HG03460 (cell line): ENCODE measurements at regions not wholly inside any gene's neighbourhood (a gene's known extent, or its start where the extent isn't known, plus 50 kb on each side); places are given as distances from the start of the nearest gene placed in this dataset.
A peak's percentile ranks its signal among the peaks of the same experiment; 100 is the strongest.

Source experiments
- ATAC-seq: cut with Tn5 transposase; IDR thresholded peaks from one replicate; pipeline ENCODE4 v1.9.1; 2021; ENCODE audit not compliant: unreplicated experiment

DNA sequence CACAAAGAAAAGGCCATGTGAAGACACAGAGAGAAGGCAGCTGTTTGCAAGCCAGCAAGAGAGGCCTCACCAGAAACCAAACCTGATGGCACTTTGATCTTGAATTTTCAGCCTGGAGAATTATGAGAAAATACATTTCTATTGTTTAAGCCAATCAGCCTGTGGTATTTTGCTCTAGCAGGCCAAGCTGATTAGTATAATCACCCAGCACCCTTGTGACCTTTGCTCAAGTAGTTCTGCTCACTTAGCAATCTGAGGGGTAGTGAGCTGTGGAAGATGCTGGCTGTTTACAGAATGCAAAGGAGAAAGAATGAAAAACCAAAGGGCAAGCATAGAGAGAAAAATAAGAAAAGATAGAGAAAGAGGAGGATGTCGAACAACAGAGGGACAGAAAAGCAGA is 396.4 kb upstream of the BOD1L1 start:
- no peak for ATAC-seq

DNA sequence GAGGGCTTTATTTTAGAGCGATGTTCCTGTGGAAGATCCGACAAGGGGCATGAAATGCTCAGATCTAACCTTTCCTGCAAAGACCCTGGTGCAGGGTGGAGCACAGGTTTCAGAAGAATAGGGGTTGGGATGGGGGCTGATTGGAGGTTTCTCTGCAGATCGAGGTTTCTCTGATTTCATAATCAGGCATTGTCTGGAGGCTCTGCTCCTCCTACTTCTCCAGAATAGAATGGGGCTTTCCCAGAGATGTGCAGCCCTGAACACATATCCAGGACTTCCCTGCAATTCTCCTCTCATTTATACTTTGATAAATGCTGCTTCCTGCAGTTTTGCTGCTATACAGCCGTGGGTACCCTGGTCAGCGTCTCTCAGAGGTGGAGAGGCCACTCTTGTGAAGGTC is 397.6 kb upstream of the BOD1L1 start:
- ATAC-seq, result no peak

DNA sequence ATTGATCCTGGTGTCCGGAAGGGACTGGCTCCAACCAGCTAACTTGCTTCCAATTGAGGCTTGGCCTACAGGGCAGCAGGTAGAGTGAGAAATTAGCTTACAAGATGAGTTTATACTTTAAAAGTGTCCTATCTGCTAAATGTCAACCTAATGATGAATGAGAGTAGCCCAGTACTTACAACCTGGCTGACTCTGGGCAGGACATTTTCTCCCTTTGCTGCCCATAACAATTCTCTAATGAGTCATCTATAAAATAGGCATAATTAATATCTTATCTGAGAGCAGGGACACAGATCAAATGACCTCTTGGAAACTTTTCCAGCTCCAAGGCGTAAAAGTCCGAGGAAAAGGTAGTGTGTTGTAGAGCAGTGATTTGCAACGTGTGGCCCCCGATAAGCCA is 398.4 kb upstream of the BOD1L1 start:
- ATAC-seq, result no peak

DNA sequence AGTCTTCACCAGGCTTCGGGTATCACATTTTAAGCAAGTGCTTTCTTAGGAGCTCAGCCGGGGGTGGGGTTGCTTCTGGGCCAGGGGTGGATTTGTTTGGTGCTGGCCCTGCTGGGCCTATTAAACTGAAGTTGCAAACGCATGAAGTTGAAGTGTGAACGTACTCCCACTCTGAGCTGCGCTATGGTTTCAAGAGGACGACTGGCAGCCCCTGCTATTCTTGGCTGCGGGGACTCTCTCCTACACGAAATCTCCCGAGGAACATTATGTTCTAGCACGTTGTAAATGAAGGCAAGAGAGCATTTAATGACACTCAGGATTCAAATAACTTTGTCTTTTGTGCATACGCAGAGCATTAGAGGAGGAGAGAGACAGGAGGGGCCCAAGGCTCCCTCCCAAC is 401.3 kb upstream of the BOD1L1 start:
- ATAC-seq, result no peak

DNA sequence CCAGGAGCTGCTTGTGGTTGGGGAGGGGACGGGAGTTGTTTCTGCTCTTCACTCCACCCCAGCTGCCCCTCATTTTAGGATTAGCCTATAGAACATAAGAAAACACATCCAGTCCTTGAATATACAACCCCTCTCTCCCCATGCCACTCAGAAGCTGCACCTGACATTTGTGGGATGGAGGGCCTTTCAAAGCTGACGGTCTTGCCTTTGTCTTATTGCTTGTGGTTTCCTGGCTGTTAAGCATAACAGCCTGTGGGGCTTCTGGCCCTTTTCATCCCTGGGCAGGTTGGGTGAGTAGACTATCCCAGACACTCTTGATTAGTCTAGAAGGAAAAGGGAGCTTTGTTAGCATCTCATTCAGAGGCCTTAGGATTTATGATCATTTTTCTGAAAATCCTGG is 407.6 kb upstream of the BOD1L1 start:
- ATAC-seq, result no peak

DNA sequence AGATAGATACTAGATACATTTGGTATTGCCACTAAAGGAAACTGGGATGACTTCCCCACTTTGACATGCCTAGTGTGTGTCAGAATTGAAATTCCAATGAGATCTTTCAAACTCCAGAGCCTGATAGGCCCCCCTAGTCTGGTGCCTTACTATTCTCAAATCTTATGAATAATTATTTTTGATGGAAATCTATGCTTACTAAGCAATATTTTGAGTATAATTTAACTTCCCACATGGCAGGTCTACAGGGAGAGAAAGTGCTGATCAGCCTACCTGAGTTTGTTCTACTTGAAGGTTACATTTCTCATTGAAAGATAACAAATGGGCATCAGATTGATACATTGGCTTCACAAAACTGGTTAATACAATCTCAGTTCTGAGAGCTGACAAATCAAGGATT is 415.7 kb upstream of the BOD1L1 start:
- no peak for ATAC-seq

DNA sequence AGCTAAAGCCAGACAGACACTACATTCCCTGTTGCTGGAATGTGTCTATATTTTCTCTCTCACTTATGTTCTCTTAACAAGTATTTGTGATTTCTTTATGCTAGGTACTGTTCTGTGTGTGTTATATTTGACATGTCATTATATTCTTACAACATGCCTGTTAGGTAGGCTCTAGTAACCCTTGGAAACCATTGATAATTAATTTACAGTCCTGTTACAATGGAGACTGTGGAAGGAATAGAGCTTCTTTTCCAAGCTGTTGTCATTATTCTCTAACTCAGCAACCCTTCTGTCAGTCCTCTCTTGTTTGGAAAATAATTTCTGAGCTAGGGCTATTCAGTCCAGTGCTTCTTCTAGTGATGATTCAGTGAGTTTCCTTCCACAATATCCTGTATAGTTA is 419.1 kb upstream of the BOD1L1 start:
- ATAC-seq, result no peak

DNA sequence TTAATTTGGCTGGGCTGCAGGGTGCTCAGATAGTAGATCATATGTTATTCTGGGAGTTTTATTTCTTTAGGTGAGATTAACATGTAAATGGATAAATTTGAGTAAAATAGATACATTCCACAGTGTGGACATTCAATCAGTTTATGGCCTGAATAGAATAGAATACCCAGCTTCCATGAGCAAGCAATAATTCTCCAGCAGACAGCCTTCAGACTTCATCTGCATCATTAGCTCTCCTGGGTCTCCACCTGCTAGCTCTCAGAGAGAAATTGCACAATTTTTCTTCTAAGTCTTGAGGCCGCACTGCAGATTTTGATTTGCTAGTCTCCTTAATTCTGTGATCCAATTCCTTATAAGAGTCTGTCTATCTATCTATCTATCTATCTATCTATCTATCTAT is 420.3 kb upstream of the BOD1L1 start:
- ATAC-seq, result no peak

DNA sequence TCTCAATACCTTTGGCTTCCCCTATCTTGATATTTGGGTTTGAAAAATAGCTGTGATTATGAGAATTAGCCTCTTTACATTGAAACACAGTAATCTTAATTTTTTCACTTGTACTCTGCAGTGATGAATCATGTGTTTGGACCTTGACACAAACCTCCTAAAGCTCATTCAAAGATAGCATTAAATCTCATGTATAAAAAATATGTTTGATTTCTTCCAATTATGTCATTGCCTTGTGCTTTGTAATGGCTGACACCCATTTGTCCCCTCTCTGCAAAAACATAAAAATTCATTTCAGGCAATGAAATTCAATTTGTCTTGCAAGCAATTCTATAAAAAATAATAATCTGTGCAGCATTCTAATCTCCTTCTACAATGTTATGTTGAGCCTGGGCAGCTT is 422.4 kb upstream of the BOD1L1 start:
- ATAC-seq, result no peak

DNA sequence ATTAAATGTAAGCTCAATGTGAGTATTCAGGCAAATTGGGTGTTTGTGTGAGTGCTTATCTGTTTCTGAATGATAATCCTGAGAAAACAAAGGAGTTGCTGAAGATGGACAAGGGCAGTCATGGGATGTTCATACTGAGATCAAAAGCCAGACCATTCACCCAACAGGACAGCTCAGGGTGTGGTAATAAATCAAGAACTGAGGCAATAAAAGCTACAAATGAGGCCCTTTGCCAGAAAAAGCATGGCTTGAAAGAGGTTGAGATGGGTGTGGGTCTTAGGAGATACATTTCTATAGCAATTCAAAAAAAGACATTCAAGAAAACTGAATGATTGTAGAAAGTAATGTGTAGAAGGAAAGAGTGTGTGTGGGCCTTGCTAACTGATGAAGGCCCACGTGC is 425.8 kb upstream of the BOD1L1 start:
- no peak for ATAC-seq

DNA sequence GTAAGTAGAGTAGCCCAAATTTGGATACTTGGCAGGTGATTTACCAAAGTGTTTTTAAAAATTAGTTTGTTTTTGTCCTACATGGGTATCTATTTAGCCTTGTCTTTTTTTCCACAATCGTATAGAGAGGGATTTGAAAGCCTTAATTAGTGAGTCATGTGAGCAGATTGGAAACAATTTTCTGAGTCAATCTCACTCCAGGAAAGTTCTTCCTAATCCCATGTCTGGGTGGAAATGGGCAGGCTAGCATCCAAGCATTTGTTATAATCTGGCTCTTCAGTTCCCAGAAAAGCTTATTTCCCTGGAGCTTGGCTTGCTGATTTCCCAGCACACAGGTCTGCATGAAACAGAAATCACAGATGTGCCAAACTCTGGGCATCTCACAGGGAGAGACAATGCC is 426.9 kb upstream of the BOD1L1 start:
- no peak for ATAC-seq

DNA sequence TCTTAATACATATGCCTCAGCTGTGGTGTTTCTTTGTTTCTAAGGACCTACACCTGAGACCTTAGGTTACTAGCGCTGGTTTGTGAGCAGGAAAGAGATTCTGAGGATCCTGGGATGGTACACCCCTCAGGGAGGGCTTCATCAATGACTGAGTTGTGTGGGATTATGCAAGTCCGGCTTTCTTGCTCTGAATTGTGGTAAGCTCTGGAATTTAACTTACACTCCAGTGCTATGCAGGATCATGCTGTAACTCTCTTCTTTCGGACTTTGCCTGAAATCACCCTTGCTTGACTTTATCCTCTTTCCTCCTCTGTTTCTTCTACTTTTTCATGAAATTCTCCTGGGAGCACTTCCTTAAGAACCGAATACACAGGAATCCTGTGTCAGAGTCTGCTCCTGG is 431.5 kb upstream of the BOD1L1 start:
- no peak for ATAC-seq

DNA sequence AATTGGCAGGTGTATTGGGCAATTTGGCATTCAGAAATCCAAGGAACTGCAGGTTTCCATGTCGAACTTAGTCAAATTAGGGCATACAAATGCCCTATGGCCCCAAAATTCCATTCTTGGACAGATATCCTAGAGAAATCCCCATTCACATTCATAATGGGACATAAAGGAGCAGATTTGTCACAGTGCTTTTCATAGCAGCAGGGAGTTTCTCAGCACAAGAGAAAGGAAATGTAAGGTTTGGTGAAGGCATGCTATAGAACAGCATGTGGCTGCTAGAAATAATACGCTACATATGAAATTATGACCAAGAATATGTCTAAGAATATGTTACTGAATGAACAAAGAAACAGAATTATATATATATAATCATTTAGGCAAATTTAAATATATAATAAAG is 437.5 kb upstream of the BOD1L1 start:
- ATAC-seq, result no peak

DNA sequence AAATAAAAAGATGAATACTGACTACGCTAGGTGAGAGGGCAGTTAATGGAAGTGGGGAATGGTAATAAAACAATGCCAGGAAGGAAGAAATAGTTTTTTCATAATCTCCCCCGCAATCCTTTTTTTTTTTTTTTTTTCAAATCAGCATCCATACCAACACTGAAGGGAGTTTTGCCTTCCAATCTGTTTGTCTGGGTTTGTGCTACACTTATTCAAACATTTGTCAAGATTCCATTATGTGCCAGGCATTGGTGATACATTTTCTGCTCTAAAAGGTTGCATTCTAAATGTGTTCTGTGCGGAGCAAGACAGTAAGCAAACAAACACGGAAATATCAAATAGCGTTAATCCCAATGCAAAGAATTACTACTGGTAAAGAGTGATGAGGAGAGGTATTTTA is 437.9 kb upstream of the BOD1L1 start:
- ATAC-seq, result no peak

DNA sequence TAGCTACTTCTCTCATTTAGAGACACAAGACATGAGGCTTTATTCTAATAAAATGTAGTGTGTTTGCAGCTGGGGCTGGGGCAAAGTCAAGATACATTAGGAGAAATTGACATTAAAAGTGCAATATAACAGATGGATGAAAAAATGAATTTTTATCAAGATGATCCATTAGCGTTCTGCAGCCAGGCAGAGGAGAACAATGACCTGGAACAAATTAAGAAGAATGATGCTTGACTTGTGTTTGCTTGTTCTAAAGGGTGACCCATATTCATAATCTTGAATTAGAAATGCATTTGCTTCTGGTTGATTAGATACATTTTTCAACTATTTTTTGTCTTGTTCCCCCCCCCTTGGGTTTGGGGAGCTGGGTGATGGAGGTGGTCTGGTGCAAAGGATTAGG is 439.5 kb upstream of the BOD1L1 start:
- no peak for ATAC-seq

DNA sequence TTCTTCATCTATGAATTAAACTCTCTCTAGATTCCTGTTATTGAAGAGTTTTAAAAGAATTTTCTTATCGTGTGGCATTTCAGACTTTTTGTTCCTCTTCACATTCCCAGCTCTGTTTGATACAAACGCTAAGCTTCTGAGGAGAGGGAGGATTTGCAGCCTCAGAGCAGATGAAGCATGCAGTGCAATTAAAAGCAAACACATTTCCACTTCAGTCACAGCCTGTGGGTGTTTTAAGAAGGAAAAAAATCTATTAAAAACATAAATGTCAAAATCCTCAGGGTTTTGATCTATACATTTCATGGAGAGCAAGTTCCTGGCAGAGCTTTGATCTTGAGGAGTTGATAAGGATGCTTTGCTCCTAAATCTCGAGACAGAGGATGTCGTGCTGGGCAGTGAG is 442.4 kb upstream of the BOD1L1 start:
- no peak for ATAC-seq

DNA sequence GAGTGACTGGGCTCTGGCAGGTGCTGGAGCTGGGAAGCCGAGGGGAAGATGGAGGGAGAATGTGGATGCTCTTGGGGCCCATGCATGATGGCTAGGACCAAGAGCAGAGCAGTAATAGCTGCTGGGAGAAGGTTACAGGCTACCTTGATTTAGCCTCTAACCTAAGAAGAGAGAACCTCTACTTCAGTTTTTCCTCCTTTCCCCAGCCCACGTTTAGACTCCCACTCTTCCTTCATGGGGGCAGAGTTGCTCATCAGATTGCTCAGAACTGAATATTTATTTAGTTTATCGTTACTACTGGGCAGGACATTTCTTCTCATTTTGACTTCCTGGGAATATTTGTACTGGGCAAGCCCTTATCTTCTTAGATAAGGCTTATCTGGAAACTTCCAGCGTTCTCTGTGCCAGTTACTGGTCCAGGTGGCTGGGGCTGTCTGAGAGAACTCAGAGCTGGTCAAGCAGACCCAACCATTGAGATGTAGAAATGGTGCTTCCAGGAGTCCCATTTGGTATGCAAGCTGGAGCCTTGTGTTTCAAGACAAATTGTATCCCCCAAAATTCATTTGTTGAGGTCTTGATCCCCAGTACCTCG is 442.9 kb upstream of the BOD1L1 start:
- no peak for ATAC-seq

DNA sequence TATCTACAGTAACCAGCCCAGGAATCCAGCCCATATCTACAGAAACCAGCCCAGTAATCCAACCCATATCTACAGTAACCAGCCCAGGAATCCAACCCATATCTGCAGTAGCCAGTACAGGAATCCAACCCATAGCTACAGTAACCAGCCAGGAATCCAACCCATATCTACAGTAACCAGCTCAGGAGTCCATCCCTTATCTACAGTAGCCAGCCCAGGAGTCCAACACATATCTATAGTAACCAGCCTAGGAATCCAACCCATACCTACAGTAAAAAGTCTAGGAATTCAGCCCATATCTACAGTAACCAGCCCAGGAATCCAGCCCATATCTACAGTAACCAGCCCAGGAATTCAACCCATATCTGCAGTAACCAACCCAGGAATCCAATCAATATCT is 445.0 kb upstream of the BOD1L1 start:
- ATAC-seq, result no peak

DNA sequence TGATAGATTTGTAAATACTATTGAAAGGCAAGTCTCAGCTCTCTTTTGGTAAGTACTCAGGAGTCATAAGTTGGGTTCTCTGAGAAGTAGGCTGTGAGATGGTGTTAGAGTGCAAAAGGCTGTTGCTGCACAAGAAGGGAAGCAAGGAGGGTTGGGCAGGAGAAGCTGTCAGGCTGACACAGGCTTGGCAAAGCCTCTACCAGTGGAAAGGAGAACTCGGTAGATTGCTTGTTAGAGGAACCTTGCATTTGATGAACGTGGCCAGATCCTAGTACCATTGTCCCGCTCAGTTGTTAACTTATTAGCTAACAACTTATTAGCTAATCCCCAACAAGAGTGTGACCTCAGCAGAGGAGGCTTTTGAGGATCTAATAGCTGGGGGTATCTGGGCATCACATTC is 449.3 kb upstream of the BOD1L1 start:
- ATAC-seq, result no peak

DNA sequence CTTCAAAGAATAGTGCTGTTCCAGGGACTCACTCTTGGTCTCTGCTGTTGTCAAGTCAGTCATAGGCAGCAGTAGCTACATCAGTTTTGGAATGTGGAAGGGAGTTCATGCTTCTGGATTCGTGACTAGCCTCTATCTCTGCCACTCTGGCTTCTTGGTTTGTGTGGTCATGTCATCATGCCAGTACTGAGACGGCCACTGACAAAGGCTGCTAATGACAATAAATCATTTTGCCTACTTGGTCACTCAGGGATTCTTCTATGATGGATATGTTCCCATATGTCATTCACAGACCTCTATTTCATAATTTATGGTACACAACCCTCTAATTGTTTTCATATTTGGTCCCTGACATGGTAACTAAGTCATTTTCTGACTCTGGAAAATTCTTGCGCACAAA is 450.8 kb upstream of the BOD1L1 start:
- no peak for ATAC-seq

DNA sequence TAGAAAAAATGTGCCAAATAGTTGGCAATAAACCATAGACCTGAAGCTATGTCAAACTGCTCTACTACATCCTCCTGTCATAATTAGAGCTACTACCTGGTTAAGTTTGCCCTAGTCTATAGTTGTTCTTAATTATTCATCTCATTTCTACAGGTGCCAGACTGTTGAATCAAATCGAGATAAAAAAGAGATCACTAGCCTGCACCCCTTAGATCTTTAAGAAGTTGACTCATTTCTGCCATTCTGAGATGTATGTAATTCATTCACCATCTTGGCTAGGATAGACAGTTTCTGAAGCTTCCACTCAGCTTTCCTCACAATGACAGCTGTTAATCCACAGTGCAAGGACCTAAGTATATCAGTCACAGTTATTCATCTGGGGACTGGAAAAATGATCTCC is 452.1 kb upstream of the BOD1L1 start:
- ATAC-seq, result no peak

DNA sequence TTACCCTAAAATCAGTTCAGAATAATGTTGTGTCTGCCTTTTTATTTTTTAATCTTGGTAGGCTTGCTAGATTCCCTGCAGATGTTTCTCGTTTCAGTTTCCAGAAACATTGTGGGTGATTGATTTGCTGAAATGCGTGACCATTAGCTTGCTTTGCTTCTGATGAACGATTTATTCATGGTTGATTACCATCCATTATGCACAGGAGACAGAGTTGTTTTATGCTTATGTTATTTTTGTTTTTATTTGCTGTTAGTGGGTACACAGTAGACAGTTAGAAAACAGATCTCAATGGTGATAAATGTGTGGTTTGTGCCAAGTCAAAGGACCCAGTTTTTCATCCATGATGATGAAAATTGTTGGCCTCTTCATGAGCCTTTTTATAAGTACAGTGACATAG is 455.6 kb upstream of the BOD1L1 start:
- ATAC-seq, result no peak

DNA sequence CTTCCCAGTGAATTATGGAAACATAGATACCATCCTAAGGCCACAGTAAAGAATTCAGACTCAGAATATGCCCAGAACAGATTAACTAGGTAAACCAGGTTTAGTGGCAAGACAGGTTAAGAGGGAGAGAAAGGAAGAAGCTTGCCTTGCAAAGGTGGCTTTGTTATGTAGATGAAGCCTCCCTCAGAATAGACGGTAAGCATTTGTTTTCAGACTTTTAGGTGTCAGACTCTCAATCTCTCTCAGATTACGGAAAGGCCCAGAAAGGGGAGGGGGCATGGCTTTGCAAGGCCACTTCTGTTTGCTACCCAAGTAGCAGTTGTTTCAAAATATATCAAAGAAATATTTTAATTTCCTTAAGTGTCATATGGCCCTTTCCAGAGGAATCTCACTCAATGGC is 457.1 kb upstream of the BOD1L1 start:
- ATAC-seq, result no peak

DNA sequence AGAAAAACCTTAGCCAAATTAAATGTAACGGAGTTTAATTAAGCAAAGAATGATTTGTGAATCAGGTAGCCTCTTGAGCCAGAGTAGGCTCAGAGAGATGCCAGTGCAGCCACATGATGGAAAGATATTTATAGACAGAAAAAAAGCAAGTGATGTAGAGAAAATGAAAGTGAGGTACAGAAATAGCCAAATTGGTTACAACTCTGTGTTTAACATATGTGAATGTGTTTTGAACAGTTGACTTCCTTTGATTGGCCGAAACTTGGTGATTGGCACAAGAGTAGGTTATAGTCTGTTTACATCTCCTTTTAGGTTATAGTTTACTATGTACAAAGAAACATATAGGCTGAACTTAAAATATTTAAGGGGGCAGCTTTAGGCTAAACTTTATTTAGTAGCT is 459.9 kb upstream of the BOD1L1 start:
- ATAC-seq, result peak; percentile 65
